SKM-1 (cell line): ENCODE measurements at regions not wholly inside any gene's neighbourhood (a gene's known extent, or its start where the extent isn't known, plus 50 kb on each side); places are given as distances from the start of the nearest gene placed in this dataset.

Experiments used
- DNase-seq: peaks from one replicate; lab custom pipeline; 2025; ENCODE audit not compliant: unreplicated experiment; lab: John Stamatoyannopoulos, UW

DNA sequence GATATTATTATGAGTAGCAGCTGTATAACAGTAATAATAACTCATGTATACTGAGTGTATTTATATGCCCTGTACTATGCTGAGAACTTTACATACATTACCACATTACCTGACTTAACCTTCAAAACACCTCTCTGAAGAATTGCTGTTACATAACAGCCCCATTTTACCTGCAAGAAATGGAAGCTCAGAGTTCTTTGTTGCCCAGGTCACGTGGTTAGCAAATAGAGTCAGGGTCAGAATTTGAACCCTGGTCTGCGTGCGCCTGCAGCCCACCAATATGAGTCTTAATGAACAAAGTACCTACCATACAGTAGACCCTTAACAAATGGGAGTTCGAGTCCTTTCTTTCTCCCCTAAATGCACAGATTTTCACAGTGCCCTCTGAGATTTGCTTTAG is 101.9 kb downstream of the MCFD2 start:
- no peak for DNase-seq

DNA sequence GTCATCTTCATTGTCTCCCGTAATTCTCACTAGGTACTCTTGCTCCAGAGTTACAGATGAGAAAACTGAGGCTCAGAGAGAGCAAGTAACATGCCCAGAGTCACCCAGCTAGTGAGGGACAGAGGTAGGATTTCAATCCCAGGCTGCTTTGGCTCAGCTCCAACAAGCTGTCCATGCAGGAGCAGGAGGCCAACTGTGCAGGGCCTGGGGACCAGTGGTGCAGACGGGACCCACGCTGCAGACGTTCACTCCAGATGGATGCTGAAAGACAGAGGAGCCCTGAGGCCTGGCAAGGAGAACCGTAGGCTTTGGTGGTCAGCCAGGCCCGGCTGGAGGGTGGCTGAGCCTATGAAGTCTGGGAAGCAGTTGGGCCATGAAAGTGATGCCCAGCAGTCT is 102.6 kb downstream of the MCFD2 start:
- DNase-seq = no peak
